HCT116 (cell line): ENCODE measurements at regions not wholly inside any gene's neighbourhood (a gene's known extent, or its start where the extent isn't known, plus 50 kb on each side); places are given as distances from the start of the nearest gene placed in this dataset.

Experiments
- ATAC-seq: fragments of 200-7000 bp; cut with Tn5 transposase; 2 replicates; pipeline ENCODE4 v1.9.1; 2020; ENCODE audit warnings: mild to moderate bottlenecking, moderate library complexity
- BruUV-seq: library from RNA; stranded (reverse); fragments of 400-500 nt; replicated peaks from 2 replicates; lab custom pipeline; 2021; lab: Mats Ljungman, UMichigan
- CTCF ChIA-PET: fragments of 300-600 bp; sonication (Branson Sonifier 250); formaldehyde crosslinking; loops from one replicate; lab custom pipeline; 2021; ENCODE audit warnings: antibody characterized with exemption; lab: Charles Lee
- POLR2A ChIA-PET: fragments of 300-600, 350-600 bp; sonication (Branson Sonifier 250); formaldehyde crosslinking; loops from one replicate; lab custom pipeline; 2021; ENCODE audit warnings: antibody characterized with exemption; lab: Charles Lee
- RAD21 ChIA-PET, 2 experiments: fragments of 300-600 bp; sonication (Branson Sonifier 250); formaldehyde crosslinking; loops; one replicate each; lab custom pipeline; 2023; ENCODE audit warnings: low total read pairs in 2 of 2; ENCODE audit not compliant: uncharacterized antibody in 2 of 2, unreplicated experiment in 2 of 2, low non-redundant PET in 1 of 2; lab: Charles Lee
- DNase-seq: peaks from one replicate; pipeline ENCODE4 v3.0.0-alpha.2; 2010; ENCODE audit warnings: low read depth, low spot score
- H2AFZ ChIP-seq: fragments of 200-600 bp; shearing (Covaris generic), sonication (generic); 2 replicates; pipeline ENCODE4 v1.6.1; 2017; ENCODE audit warnings: low read depth, mixed run types, mixed read lengths, antibody characterized with exemption, low read length; ENCODE audit not compliant: poor library complexity, severe bottlenecking
- H3K27ac ChIP-seq: 2 replicates; pipeline ENCODE4 v1.5.1; 2012; ENCODE audit warnings: low read depth, low read length
- H3K27me3 ChIP-seq: fragments of 200-600 bp; sonication (generic); 2 replicates; pipeline ENCODE4 v1.6.1; 2016; ENCODE audit warnings: mixed run types, low read length, mixed read lengths; ENCODE audit not compliant: insufficient read depth
- H3K36me3 ChIP-seq, 2 experiments: fragments of 200-500 bp in 1 of 2; fragments of 200-600 bp in 1 of 2; sonication (Bioruptor generic) in 1 of 2; sonication (generic) in 1 of 2; 2 replicates each; pipeline versions ENCODE4 v1.5.1 to v1.6.1; 2014 to 2016; ENCODE audit warnings: low read length in 2 of 2, inconsistent platforms in 1 of 2, mixed read lengths in 1 of 2, mixed run types in 1 of 2; ENCODE audit not compliant: insufficient read depth in 2 of 2, control insufficient read depth in 1 of 2
- H3K4me1 ChIP-seq, 2 experiments: fragments of 200-600 bp in 1 of 2; sonication (generic) in 1 of 2; 2 replicates each; pipeline versions ENCODE4 v1.5.1 to v1.6.1; 2012 to 2017; ENCODE audit warnings: low read length in 2 of 2, inconsistent platforms in 1 of 2, mild to moderate bottlenecking in 1 of 2, mixed read lengths in 1 of 2, mixed run types in 1 of 2, moderate library complexity in 1 of 2; ENCODE audit not compliant: insufficient read depth in 2 of 2, control insufficient read depth in 1 of 2
- H3K4me2 ChIP-seq: fragments of 200-600 bp; sonication (generic); 2 replicates; pipeline ENCODE4 v1.6.1; 2017; ENCODE audit warnings: mixed run types, low read length, mixed read lengths
- H3K4me3 ChIP-seq, 2 experiments: fragments of 200-600 bp in 1 of 2; sonication (generic) in 1 of 2; replicated peaks in 1 of 2; 2 replicates each; pipeline ENCODE4 v1.5.1; 2011 to 2016; ENCODE audit warnings: low read length in 2 of 2, control low read depth in 1 of 2, low read depth in 1 of 2, mild to moderate bottlenecking in 1 of 2, mixed read lengths in 1 of 2, mixed run types in 1 of 2
- H3K79me2 ChIP-seq: fragments of 200-600 bp; sonication (generic); 2 replicates; pipeline ENCODE4 v1.6.1; 2017; ENCODE audit warnings: mild to moderate bottlenecking, mixed run types, low read length, moderate library complexity, mixed read lengths; ENCODE audit not compliant: insufficient read depth
- H3K9ac ChIP-seq: fragments of 200-600 bp; sonication (generic); 2 replicates; pipeline ENCODE4 v1.6.1; 2016; ENCODE audit warnings: low read length, mixed read lengths
- H3K9me2 ChIP-seq: fragments of 200-600 bp; sonication (generic), shearing (Covaris generic); 2 replicates; pipeline ENCODE4 v1.6.1; 2017; ENCODE audit warnings: mixed run types, mild to moderate bottlenecking, moderate library complexity; ENCODE audit not compliant: insufficient read depth
- H3K9me3 ChIP-seq, 2 experiments: fragments of 200-500 bp in 1 of 2; fragments of 200-600 bp in 1 of 2; sonication (Bioruptor generic) in 1 of 2; sonication (generic) in 1 of 2; 2 replicates each; pipeline ENCODE4 v1.6.1; 2014 to 2017; ENCODE audit warnings: low read length in 2 of 2, mixed read lengths in 2 of 2, inconsistent platforms in 1 of 2, low read depth in 1 of 2, mild to moderate bottlenecking in 1 of 2, mixed run types in 1 of 2, moderate library complexity in 1 of 2; ENCODE audit not compliant: control insufficient read depth in 1 of 2, insufficient read depth in 1 of 2
- H4K20me1 ChIP-seq: fragments of 200-600 bp; sonication (generic), shearing (Covaris generic); 2 replicates; pipeline ENCODE4 v1.6.1; 2017; ENCODE audit warnings: mixed run types, mild to moderate bottlenecking, moderate library complexity; ENCODE audit not compliant: insufficient read depth
- MAX ChIP-seq: IDR thresholded peaks from 2 replicates; pipeline ENCODE4 v1.6.1; 2012
- POLR2A ChIP-seq: IDR thresholded peaks from 2 replicates; pipeline ENCODE4 v1.7.0; 2011; ENCODE audit warnings: borderline replicate concordance; ENCODE audit not compliant: insufficient read depth, insufficient read length; ENCODE audit errors: extremely low read depth
- REST ChIP-seq: IDR thresholded peaks from 2 replicates; pipeline ENCODE4 v1.6.1; 2012; ENCODE audit warnings: low read depth
- SIN3A ChIP-seq: IDR thresholded peaks from 2 replicates; pipeline ENCODE4 v1.6.1; 2012; ENCODE audit warnings: low read depth
- SP1 ChIP-seq: IDR thresholded peaks from 2 replicates; pipeline ENCODE4 v1.6.1; 2012; ENCODE audit warnings: low read depth
- TCF7L2 ChIP-seq: IDR thresholded peaks from 2 replicates; pipeline ENCODE4 v1.7.0; 2011; ENCODE audit warnings: borderline replicate concordance, inconsistent platforms; ENCODE audit not compliant: insufficient read depth, insufficient read length; ENCODE audit errors: extremely low read depth
- YY1 ChIP-seq: IDR thresholded peaks from 2 replicates; pipeline ENCODE4 v1.6.1; 2011; ENCODE audit warnings: low read length, low read depth, moderate library complexity, mild to moderate bottlenecking; ENCODE audit not compliant: insufficient replicate concordance; ENCODE audit errors: extremely low read depth
- ZBTB33 ChIP-seq: IDR thresholded peaks from 2 replicates; pipeline ENCODE4 v1.6.1; 2011; ENCODE audit warnings: mild to moderate bottlenecking, low read length, moderate library complexity; ENCODE audit not compliant: insufficient replicate concordance; ENCODE audit errors: extremely low read depth
- ZNF274 ChIP-seq: fragments of 200-500 bp; sonication (Bioruptor generic); IDR thresholded peaks from 2 replicates; pipeline ENCODE4 v1.6.1; 2014; ENCODE audit warnings: mild to moderate bottlenecking, low read depth, low read length, inconsistent platforms
- intact Hi-C: fragments of 100-400 bp; cut with micrococcal nuclease; formaldehyde crosslinking; loops from 2 replicates; pipeline ENCODE4 v1.10.0; 2022

- TF ChIP-seq REST (no peak), ZNF274 (no peak), POLR2A (no peak), YY1 (no peak), ZBTB33 (no peak), TCF7L2 (no peak), SP1 (no peak)
Measured at GRCh38 chr12:11499806-11500187, 104.4 kb upstream of the PRB2 start (continued).

GRCh38 chr12:11500188-11500860, 105.0 kb upstream of the PRB2 start:
- H3K27ac ChIP-seq = no peak overlapping the region
- no peak overlapping the region for H3K4me3 ChIP-seq
- POLR2A ChIA-PET = no interaction called here
- no peak overlapping the region for H2AFZ ChIP-seq
- H4K20me1 ChIP-seq = no peaks in the 10 kb centered on the region
- ATAC-seq = peak; percentile 73
- no peaks in the 10 kb centered on the region for H3K9me3 ChIP-seq
- CTCF ChIA-PET = no interaction called here
- no peak for DNase-seq
- H3K36me3 ChIP-seq = no peaks in the 10 kb centered on the region
- BruUV-seq = no TSS peak
- H3K27me3 ChIP-seq = peaks cover 31% of the 10 kb centered on the region
- RAD21 ChIA-PET = no interaction called here
- no peak overlapping the region for H3K9ac ChIP-seq
- no peaks in the 10 kb centered on the region for H3K79me2 ChIP-seq
- intact Hi-C loops = no loop called here
- TF ChIP-seq SIN3A = peak; percentile 35; the same call in 1 of the 2 replicates
- TF ChIP-seq REST = peak; percentile 94
- no peak for TF ChIP-seq MAX
- H3K4me2 ChIP-seq = no peak overlapping the region
- H3K9me2 ChIP-seq = no peaks in the 10 kb centered on the region
- H3K4me1 ChIP-seq = no peaks in the 10 kb centered on the region
